Transverse colon (tissue), 4 donors: ENCODE measurements at regions not wholly inside any gene's neighbourhood (a gene's known extent, or its start where the extent isn't known, plus 50 kb on each side); places are given as distances from the start of the nearest gene placed in this dataset.

ENCODE experiments used
- DNase-seq: peaks from one replicate; pipeline ENCODE4 v3.0.0-alpha.2; 2019
- H3K27ac ChIP-seq, 4 donors: fragments of 200-600 bp; sonication (generic); 2 replicates each; pipeline ENCODE4 v1.5.1; 2016 to 2018; ENCODE audit warnings: inconsistent platforms in 4 of 4
- H3K27me3 ChIP-seq: fragments of 200-600 bp; sonication (generic); 2 replicates; pipeline ENCODE4 v1.5.1; 2017; ENCODE audit warnings: inconsistent platforms
- H3K36me3 ChIP-seq, 4 donors: fragments of 200-600 bp; sonication (generic); 2 replicates each; pipeline ENCODE4 v1.5.1; 2017 to 2019; ENCODE audit warnings: inconsistent platforms in 4 of 4
- H3K4me1 ChIP-seq, 4 donors: fragments of 200-600 bp; sonication (generic); 2 replicates each; pipeline ENCODE4 v1.5.1; 2017 to 2020; ENCODE audit warnings: inconsistent platforms in 4 of 4
- H3K4me3 ChIP-seq, 4 donors: fragments of 200-600 bp; sonication (generic); 1 replicate in 1 of 4; 2 replicates in 3 of 4; pipeline versions ENCODE4 v1.5.1 to v1.6.1; 2017 to 2019; ENCODE audit warnings: inconsistent platforms in 4 of 4
- H3K9me3 ChIP-seq, 2 donors: fragments of 200-600 bp; sonication (generic); 2 replicates each; pipeline ENCODE4 v1.5.1; 2017 to 2019; ENCODE audit warnings: inconsistent platforms in 2 of 2
- CTCF ChIP-seq, 5 experiments: fragments of 200-600 bp in 3 of 5; fragments of 450-650 bp in 2 of 5; sonication (generic) in 3 of 5; IDR thresholded peaks; 1 replicate in 2 of 5; 2 replicates in 3 of 5; pipeline ENCODE4 v1.5.1; 2016 to 2017; ENCODE audit warnings: antibody characterized with exemption in 5 of 5, inconsistent platforms in 3 of 5, mild to moderate bottlenecking in 2 of 5, moderate library complexity in 1 of 5
- EP300 ChIP-seq: sonication (generic); formaldehyde crosslinking; IDR thresholded peaks from one replicate; pipeline ENCODE4 v1.6.1; 2017; ENCODE audit warnings: antibody characterized with exemption, low read depth
- POLR2A ChIP-seq: fragments of 450-650 bp; IDR thresholded peaks from one replicate; pipeline ENCODE4 v1.6.1; 2016; ENCODE audit warnings: antibody characterized with exemption, mild to moderate bottlenecking, moderate library complexity
- POLR2AphosphoS5 ChIP-seq, 3 donors: sonication (generic); formaldehyde crosslinking; IDR thresholded peaks; one replicate each; pipeline ENCODE4 v1.6.1; 2016; ENCODE audit warnings: antibody characterized with exemption in 3 of 3
- WGBS, 2 donors: methylation state at CpG; one replicate each; pipeline ENCODE4 v1.1.5; 2018; ENCODE audit warnings: low coverage in 1 of 2; 5-methylcytosine and 5-hydroxymethylcytosine counted together
- in situ Hi-C, 4 donors: fragments of 200-750 bp; cut with MboI; loops; one replicate each; pipeline versions ENCODE4 v1.15.0 to v1.15.1; 2017; ENCODE audit warnings: low sequenced_read_pairs in 3 of 4, low pct_ligation_motif_present in 1 of 4, low pct_unique_long_range_greater_than_20kb in 1 of 4
- intact Hi-C: fragments of 100-400 bp; cut with DNase I; formaldehyde crosslinking; loops from one replicate; pipeline ENCODE4 v1.15.1; 2023; ENCODE audit warnings: low total_unique reads

- DNase-seq, result no peak
- Histone ChIP-seq H3K27me3 (no peaks in the 10 kb centered on the region), H3K27ac (no peak overlapping the region), H3K4me3 (no peak overlapping the region), H3K4me1 (no peaks in the 10 kb centered on the region), H3K9me3 (peaks cover 3 to 6% of the 10 kb centered on the region in 2 donors), H3K36me3 (no peaks in the 10 kb centered on the region)
- WGBS, 2 donors, result 85 to 90% methylated on average over 4 of the region's 4 CpGs
- intact Hi-C loops, result no loop called here
- in situ Hi-C loops, result no loop called here
- TF ChIP-seq POLR2AphosphoS5 (IDR thresholded peaks at IDR 0.05) (no peak), POLR2A (no peak), EP300 (no peak), CTCF (IDR thresholded peaks at IDR 0.05) (no peak)
Observed at GRCh38 chr6:50921968-50922367, 103.3 kb downstream of the TFAP2B start.

- intact Hi-C loops, result no loop called here
- Histone ChIP-seq H3K36me3 (no peaks in the 10 kb centered on the region), H3K9me3 (peaks cover 3 to 6% of the 10 kb centered on the region in 2 donors), H3K4me3 (no peak overlapping the region), H3K27me3 (no peaks in the 10 kb centered on the region), H3K27ac (no peak overlapping the region), H3K4me1 (no peaks in the 10 kb centered on the region)
- DNase-seq, result no peak
- in situ Hi-C loops, result no loop called here
- no peak for TF ChIP-seq CTCF (IDR thresholded peaks at IDR 0.05)
- TF ChIP-seq POLR2AphosphoS5 (IDR thresholded peaks at IDR 0.05), result no peak
- no peak for TF ChIP-seq EP300
- no peak for TF ChIP-seq POLR2A
- WGBS, 2 donors, result 0 to 26% methylated on average over 1 of the region's 1 CpG
Observed at GRCh38 chr6:50922579-50923525, 104.2 kb downstream of the TFAP2B start.

- no peak for DNase-seq
Observed at GRCh38 chr6:50924758-50925157, 106.1 kb downstream of the TFAP2B start.

GRCh38 chr6:50925548-50925947, 106.9 kb downstream of the TFAP2B start:
- Histone ChIP-seq H3K27me3 (no peaks in the 10 kb centered on the region), H3K27ac (no peak overlapping the region), H3K4me1 (no peaks in the 10 kb centered on the region), H3K4me3 (no peak overlapping the region), H3K36me3 (no peaks in the 10 kb centered on the region), H3K9me3 (peaks cover 3 to 6% of the 10 kb centered on the region in 2 donors)
- DNase-seq, result no peak
- intact Hi-C loops, result no loop called here
- in situ Hi-C loops, result no loop called here
- no peak for TF ChIP-seq POLR2AphosphoS5 (IDR thresholded peaks at IDR 0.05)
- TF ChIP-seq EP300, result no peak
- no peak for TF ChIP-seq POLR2A

More at GRCh38 chr6:50924758-50925157, 106.1 kb downstream of the TFAP2B start:
- in situ Hi-C loops (no loop called here), intact Hi-C loops (no loop called here)
- Histone ChIP-seq H3K36me3 (no peaks in the 10 kb centered on the region), H3K27ac (no peak overlapping the region), H3K27me3 (no peaks in the 10 kb centered on the region), H3K4me1 (no peaks in the 10 kb centered on the region), H3K9me3 (peaks cover 3 to 6% of the 10 kb centered on the region in 2 donors), H3K4me3 (no peak overlapping the region)
- WGBS, 2 donors, result 59 to 60% methylated on average over 3 of the region's 3 CpGs
- no peak for TF ChIP-seq CTCF (IDR thresholded peaks at IDR 0.05)
